HUDEP-2 (cell line): ENCODE measurements at regions not wholly inside any gene's neighbourhood (a gene's known extent, or its start where the extent isn't known, plus 50 kb on each side); places are given as distances from the start of the nearest gene placed in this dataset.

Experiments
- DNase-seq, 76 experiments: peaks; one replicate each; lab custom pipeline; 2025; ENCODE audit not compliant: unreplicated experiment in 76 of 76; lab: John Stamatoyannopoulos, UW

DNA sequence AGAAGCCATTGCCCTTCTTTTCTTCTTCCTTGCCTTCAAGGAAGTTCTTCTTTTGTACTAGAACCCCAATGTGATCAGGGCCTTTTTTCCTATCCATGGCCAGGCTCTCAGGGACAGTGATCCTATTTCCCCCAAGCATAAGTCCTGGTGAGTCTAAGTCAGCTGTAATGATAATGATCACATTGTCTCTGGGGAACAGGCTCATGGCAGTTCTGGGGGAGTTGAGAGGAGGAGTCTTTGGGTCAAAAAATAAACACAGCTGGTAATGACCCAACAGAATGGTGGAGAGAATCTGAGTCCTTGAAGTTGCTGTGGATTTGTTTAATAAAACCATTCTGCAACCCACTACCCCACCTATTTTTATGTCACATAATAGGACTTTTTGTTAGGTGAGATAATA, 96.6 kb downstream of the SOCS6 start:
- DNase-seq = peak in 27 of 76 experiments; percentile 1 to 62 (median 17)

DNA sequence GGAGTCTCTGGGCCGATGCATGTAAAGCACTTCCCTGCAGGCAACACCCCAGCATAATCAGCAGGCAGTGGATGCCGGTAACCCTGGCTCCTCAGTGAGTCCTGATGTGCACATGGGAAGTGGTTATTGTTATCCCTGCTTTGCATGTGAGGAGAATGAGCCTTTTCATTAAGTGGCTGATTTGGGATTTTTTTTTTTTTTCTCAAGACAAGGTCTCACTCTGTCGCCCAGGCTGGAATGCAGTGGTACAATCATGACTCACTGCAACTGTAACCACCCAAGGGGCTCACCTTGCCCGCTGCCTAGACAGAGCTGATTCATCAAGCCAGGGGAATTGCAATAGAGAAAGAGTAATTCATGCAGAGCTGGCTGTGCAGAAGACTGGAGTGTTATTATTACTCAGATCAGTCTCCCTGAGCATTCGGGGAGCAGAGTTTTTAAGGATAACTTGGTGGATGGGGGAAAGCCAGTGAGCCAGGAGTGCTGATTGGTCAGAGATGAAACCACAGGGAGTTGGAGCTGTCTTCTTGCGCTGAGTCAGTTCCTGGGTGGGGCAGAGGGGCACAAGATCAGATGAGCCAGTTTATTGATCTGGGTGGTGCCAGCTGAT, 95.4 kb downstream of the SOCS6 start:
- DNase-seq = peak in 70 of 76 experiments; percentile 17 to 90 (median 62)

DNA sequence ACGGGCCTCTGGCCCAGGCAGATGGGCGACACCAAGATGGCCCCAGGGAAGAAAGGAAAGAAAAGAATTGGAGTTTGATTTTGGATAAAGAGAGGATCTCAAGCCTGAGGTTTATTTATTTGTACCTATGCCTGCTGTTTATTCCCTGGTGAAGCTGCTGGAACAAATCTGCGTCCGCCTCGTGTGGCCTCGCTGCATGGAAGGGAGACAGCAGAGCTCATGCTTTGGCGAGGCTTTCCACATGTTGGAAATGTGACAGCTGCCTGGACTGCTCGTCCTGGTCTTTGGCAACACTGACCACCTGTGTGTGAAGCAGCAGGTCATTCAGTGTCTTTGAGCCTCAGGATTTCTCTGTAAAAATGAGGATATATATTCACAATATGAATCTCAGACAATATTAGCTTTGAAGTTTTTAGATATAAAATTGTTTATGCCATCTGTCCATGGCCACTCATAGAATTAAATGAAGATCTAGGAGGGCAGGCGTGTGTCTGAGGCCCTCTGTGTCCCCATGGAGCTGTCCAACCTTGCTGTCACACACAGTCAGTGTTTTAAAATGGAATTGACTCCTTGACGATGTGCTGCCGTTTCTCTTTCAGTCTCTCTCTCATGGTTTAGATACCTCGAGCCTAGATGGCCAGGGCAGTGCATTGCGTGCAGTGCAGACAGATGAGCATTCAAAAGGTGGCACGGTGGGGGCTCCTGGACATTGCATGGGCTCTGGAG, 94.3 kb downstream of the SOCS6 start:
- DNase-seq = peak in 1 of 76 experiments; percentile 2

DNA sequence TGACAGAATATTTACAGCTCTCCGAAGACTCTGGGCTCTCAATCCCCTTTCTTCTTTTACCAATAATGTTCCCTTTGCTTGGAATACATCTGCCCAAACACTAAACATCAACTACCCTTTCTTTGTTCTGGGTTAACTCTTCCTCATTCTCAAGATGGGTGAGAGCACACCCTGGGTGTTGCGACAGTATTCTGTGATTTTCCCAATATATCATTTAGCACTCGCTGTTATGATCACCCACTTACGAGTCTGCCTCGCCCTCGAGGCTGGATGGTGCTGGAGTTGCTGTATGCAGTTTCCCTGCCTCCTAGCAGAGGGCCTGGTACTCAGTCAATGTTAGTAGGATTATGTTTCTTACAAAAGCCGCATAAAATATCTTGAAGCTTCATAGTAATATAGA, 93.2 kb downstream of the SOCS6 start:
- DNase-seq = no peak

DNA sequence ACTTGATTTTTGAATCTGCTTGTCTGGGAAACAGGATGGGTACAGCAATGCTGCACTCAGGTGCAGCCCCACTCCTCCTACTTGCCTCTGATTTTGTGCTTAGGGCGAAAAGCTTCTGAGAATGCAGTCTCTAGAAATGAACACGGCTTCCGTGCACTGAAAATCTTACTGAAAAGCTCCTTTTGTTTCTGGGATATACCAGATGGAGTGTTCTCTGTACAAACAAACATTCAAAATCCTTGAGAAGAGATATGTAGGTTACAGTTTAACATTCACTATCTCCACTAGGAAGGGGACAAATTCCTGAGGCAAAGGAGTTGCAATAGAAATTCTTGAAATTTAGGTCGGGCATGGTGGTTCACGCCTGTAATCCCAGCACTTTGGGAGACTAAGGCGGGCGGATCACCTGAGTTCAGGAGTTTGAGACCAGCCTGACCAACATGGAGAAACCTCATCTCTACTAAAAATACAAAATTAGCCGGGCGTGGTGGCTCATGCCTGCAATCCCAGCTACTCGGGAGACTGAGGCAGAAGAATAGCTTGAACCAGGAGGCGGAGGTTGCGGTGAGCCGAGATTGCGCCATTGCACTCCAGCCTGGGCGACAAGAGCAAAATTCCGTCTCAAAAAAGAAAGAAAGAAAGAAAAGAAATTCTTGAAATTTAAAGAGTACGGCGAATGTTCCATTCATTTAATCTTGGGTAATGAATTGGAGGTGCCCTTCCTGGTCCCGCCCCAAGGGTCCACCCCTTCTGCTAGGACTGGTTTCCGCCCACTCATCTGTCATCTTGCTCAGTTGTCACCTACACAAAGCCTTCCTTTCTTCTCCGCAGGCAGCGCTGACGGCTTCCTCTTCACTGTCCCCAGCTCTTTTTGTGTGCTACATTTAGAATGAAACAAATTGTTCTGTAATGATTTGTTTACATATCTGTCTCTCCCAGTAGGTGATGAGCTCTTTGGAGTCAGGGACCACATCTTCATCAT, 92.4 kb downstream of the SOCS6 start:
- DNase-seq = no peak
